Stimulated activated CD4-positive, alpha-beta T cell treated with anti-CD3 and anti-CD28 coated beads, TNF-alpha, amount 100 ng/mL, for 1 hour (primary cell): ENCODE measurements at regions not wholly inside any gene's neighbourhood (a gene's known extent, or its start where the extent isn't known, plus 50 kb on each side); places are given as distances from the start of the nearest gene placed in this dataset.

Experiments used
- DNase-seq, 3 donors: peaks; one replicate each; pipeline ENCODE4 v3.0.0-alpha.2; 2020; ENCODE audit warnings: low read depth in 3 of 3, low spot score in 1 of 3

DNA sequence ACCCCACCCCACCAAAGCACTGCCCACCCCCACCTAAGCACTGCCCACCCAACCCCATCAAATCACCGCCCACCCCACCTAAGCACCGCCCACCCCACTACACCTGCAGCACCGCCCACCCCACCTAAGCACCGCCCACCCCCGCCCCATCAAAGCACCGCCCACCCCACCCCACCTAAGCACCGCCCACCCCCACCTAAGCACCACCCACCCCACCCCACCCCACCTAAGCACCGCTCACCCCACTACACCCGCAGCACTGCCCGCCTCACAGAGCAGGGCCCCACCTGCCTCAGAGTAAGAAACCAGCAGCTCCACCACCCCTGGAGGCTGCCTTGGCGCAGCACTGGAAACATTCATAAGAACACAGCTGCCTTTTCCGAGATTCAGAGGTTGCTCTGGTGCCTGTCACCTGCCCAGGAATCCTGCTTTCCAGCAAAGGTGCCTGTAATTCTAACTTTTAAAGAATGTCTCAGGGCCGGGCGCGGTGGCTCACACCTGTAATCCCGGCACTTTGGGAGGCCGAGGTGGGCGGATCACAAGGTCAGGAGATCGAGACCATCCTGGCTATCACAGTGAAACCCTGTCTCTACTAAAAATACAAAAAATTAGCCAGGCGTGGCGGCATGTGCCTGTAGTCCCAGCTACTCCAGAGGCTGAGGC lies 148.2 kb downstream of the BMP7 start:
- DNase-seq, result no peak
